DMS79 treated with DMSO at 0.1 percent for 48 hours (cell line): ENCODE measurements at regions not wholly inside any gene's neighbourhood (a gene's known extent, or its start where the extent isn't known, plus 50 kb on each side); places are given as distances from the start of the nearest gene placed in this dataset.
"Not testable (repeated sequence)": the region's sequence is repeated elsewhere in the genome, so short reads cannot be mapped to it uniquely, and the experiment has no call there.

ENCODE experiments used
- DNase-seq: peaks from one replicate; lab custom pipeline; 2025; lab: John Stamatoyannopoulos, UW

- DNase-seq, result no peak
Measured at GRCh38 chr10:23755556-23755955, 316.7 kb downstream of the OTUD1 start.

DNA sequence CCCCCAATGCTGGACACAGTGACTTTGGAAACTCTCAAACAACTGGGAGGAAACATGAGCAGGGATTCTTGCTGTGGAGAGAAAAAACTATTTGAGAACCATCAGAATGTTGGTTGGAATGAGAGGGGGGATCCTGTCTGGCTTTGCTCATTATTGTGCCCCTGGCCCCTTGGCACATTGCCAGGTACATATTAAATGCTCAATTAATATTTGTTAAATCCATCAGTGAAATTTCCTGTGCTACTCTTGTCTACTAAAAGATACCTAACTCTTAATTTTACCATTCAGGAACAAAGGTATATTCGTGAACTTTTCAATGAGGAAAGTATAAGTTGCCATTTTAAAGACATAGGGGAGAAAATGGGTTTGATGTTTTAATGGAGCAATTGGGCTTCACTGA, 329.4 kb downstream of the OTUD1 start:
- DNase-seq, result no peak

DNA sequence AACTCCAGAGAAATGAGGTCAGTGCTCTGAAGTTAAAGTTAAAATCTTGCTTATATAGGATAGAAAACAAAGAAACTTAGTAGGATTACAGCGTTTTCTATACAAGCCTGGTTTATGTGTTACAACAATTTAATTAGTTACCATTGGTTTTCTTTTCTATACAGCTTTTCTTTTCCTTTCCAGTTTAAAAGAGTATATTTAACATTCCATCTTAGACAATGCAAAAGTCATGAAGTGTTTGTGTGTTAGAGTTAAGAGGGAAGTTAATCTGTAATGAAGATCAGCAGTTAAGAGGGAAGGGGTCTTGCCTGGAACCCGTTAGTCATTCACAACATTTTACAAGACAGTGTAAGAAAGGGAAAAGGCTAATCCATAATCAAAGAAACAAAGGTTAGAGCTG, 338.3 kb downstream of the OTUD1 start:
- no peak for DNase-seq

DNA sequence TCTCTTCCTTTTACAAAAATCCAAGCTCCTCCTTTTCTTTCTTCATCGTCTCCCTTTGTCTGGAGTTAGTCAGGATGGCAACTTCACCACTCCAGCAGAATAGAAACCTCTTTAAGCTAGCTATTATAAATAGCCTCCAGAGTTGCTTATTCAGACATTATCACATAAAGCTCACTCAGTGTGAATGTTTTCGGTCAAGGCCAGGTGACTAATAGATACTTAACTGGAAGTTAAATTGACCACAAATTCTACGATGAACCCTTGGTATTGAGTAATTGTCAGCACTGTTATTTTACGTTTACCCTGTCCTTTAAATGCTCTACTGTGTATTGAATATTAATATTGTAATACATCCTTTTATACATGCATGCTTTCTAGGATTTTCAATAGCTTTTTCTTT, 340.4 kb downstream of the OTUD1 start:
- no peak for DNase-seq

DNA sequence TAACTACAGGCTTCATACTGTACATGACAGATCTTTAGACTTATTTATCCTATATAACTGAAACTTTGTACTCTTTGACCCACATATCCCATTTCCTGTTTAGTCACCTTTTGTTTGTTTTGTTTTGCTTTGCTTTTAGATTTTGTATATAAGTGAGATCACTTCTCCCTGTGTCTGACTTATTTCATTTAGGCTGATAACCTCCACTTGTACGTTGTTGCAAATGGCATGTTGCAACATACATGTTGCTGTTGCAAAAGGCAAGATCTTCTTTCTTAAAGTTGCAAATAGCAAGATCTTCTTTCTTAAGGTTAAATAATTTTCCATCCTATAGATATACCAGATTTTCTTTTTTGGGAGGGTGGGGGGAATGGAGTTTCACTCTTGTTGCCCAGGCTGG, 341.5 kb downstream of the OTUD1 start:
- no peak for DNase-seq

GRCh38 chr10:23786594-23786993, 347.7 kb downstream of the OTUD1 start:
- DNase-seq, result no peak

DNA sequence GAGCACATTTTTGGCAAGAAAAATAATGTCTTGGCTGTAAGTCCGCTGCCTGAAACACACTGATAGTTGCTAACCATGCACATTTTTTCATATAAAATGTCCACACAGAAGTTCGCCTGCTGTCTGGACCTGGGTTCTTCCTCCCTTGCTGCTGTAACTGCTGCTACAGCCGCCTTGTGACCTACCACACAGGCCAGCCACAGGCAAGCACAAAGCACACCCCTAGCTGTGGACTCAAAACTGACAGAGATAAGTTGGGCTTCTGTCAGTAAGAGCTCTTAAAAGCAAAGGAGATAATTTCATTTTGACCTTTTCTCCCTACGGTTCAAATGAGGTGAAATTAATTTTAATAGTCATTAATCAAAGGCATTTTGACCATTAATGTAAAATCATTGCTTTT, 354.7 kb downstream of the OTUD1 start:
- DNase-seq, result no peak

DNA sequence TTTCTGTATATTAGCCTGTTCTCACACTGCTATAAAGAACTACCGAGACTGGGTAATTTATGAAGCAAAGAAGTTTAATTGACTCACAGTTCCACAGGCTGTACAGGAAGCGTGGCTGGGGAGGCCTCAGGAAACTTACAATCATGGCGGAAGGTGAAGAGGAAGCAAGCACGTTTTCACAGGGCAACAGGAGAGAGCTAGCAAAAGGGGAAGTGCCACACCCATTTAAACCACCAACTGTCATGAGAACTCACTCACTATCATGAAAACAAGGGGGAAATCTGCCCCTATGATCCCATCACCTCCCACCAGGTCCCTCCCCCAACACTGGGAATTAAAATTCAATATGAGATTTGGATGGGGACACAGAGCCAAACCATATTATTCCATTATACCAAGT, 358.6 kb downstream of the OTUD1 start:
- not testable (repeated sequence) for DNase-seq

GRCh38 chr10:23804125-23804524, 365.2 kb downstream of the OTUD1 start:
- no peak for DNase-seq

DNA sequence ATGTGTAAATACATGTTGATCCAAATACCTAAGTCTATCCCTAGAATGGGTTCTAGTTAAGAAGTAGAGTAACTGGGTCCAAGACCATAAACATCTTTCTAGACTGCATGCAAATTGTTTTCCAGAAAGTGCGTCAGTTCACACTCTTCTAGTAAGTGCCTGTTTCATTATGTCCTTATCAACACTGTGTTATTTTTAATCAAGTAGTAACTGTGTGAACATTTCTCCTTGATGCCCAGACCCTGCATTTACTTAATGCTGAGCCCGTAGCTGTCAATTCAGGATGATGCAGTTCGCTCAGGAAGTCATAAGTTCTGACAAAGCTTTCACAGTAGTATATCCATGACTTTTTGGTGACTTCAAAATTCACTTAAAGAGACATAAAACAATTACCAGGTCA, 374.8 kb downstream of the OTUD1 start:
- no peak for DNase-seq

GRCh38 chr10:23818484-23818883, 379.6 kb downstream of the OTUD1 start:
- no peak for DNase-seq

DNA sequence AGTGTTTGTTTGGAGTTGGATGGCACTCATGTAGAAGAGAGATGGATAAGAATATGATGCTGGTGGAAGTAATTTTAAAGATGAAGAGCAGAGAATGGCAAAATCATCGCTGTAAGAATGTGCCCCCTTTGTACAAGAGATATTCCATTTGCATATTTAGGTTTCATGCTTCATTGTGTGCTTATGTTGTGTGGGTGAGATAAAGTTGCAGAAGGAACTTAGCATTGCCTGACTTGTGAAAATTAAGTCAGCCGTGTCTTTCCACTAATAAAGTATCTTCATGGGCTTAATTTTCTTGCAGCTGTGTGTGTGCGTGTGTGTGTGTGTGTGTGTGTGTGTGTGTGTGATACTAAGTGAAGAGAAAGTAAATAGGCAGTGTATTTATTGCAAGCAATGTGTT, 381.9 kb downstream of the OTUD1 start:
- no peak for DNase-seq

DNA sequence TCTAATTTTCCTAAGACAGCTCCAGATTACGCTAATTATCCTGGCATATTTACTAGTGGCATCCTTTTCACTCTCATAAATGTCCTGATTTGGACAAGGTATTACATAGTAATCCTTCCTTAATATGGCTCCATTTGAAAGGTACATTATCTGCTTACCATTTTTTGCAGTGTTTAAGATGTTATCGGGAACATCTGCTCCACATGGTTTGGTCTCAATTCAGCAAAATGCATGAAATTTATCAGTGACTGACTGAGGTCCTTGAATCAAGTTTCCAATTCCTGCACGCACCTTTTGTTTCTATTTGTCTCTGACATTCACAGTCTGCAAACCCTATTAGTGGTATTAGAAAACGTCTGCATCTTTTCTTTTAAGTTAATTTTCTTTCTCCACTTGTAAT, 384.1 kb upstream of the KIAA1217 start:
- DNase-seq, result no peak

DNA sequence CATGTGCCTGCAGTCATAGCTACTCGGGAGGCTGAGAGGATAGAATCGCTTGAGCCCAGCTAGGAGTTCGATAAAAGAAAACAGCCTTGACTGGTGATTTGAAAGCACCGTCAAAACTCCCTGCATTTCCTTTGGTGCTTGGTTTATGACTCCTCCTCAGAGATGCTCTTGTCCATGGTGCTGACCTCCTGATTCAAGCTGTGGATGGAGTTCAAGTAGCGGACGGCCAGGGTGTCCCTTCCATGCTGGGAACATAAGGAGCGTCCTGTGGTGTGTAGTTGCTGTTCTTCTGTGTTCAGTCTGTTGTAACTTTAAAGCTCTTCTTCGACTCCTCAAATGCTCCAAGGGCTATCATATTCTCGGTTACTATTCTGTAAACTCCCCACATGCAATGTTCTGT, 382.5 kb upstream of the KIAA1217 start:
- no peak for DNase-seq

DNA sequence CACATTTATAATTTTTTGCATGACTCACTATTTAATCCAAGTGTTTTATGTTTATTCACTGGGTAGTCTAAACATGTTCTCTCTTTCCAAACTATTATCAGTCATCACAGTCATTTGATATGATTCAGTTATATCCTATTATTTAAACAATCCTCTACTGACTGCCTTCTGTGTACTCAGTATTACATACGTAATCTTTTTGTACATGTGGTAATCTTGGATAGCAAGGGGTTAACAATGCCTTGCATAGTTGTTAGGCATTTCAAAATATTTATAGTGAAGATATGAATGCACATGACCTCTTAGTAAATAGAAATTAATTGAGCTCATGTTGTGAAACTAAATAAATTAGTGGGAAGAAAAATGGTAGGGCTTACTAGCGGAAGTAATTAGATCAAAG, 379.4 kb upstream of the KIAA1217 start:
- DNase-seq, result no peak

DNA sequence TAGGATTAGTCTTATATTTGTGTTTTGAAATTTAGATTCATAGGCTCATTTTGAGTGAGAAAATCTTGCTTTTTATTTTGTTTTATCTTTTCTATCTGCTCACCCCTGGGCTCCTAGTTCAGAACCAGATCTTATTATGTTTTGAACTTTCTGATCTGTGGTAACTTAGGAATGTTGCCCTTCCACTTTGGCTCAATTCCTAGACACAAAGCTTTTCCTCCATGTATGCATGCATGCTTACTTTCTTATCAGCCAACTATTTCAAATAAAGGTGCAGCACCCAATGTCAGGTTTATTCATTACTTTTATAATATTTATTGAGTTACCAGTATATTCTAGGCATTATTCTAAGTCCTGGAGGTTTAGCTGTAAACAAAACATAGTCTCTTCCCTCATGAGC, 374.8 kb upstream of the KIAA1217 start:
- no peak for DNase-seq

DNA sequence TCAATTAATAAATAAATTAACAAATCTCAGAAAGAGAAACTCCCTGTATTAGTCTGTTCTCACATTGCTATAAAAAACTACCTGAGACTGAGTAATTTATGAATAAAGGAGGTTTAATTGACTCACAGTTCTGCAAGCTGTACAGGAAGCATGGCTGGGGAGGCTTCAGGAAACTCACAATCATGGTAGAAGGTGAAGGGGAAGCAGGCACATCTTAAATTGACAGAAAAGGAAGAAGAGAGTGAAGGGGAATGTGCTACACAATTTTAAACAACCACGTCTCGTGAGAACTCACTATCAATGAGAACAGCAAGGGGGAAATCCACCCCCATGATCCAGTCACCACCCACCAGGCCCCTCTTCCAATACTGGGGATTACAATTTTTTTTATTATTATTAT, 358.3 kb upstream of the KIAA1217 start:
- no peak for DNase-seq

DNA sequence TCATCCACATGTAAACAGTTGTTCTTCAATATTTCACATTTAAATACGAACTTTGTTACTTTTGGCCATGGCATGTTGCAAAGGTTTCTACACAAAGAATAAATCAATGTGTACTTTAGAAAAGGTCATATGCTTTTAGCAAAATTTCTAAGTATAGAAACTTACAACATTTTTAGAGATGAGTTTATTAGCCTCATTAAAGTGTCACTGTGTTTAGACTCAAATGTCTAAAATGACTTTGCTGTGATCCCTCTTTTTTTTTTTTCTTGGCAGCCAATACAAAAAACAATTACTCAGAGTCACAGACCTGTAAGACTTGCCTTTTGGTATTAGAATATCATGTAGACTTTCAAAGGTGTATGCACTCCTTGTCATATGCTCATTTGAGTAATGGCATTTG, 349.3 kb upstream of the KIAA1217 start:
- no peak for DNase-seq

DNA sequence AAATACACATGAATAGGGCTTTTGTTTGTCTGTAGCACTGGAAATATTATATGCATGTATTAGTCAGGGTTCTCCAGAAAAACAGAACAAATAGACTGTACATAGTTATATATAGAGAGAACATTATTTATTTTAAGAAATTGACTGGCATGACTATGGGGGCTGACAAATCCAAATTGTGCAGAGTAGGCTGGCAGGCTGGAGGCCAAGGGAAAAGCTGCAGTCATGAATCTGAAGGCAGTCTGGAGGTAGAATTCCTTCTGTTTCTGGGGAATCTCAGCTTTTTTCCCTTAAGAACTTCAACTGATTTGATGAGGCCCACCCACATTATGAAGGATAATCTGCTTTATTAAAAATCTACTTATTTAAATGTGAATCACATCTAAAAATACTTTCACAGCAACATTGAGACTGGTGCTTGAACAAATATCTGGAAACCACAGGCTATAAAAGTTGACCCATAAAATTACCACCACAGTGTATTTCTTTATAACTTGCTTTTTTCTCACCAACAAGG, 344.2 kb upstream of the KIAA1217 start:
- DNase-seq, result no peak

- not testable (repeated sequence) for DNase-seq
Measured at GRCh38 chr10:23866985-23867384, 342.0 kb upstream of the KIAA1217 start.

- DNase-seq, result no peak
Measured at GRCh38 chr10:23868121-23868520, 340.8 kb upstream of the KIAA1217 start.

DNA sequence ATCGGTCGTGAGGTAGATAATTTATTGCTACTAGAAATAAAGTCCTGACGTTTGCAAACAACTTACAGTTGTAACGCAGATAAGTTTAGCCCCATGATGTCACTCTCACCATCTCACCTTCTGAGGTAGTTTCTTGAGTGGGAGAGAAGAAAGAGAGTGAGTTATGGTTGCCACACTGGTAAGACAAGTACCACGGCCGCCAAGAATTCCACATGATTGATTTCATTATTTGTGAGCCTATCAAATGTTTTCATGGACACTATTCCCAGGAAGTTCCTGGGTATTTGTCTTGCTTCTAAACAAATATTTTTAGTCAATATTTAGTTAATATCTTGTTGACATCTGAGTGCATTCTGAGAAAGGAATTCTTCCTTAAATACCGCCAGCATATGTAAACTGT, 339.4 kb upstream of the KIAA1217 start:
- no peak for DNase-seq

DNA sequence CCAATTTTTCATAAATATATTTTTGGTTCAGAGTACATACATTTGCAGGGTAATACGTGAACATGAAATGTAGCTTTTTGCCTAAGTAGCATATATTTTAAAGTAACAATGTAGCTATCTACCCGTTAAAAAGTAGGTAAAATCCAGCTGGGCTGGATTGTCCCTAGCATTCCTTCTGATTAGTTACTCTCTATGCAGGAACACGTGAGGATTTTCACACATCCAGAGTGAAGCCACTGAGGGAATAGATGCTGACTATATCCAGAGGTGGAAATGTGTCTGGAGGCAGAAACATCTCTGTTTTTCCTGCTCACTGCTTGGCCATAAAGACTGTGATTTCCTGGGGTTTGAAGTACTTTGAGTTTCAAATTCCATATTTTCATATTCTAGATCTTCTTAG, 338.9 kb upstream of the KIAA1217 start:
- DNase-seq, result no peak

DNA sequence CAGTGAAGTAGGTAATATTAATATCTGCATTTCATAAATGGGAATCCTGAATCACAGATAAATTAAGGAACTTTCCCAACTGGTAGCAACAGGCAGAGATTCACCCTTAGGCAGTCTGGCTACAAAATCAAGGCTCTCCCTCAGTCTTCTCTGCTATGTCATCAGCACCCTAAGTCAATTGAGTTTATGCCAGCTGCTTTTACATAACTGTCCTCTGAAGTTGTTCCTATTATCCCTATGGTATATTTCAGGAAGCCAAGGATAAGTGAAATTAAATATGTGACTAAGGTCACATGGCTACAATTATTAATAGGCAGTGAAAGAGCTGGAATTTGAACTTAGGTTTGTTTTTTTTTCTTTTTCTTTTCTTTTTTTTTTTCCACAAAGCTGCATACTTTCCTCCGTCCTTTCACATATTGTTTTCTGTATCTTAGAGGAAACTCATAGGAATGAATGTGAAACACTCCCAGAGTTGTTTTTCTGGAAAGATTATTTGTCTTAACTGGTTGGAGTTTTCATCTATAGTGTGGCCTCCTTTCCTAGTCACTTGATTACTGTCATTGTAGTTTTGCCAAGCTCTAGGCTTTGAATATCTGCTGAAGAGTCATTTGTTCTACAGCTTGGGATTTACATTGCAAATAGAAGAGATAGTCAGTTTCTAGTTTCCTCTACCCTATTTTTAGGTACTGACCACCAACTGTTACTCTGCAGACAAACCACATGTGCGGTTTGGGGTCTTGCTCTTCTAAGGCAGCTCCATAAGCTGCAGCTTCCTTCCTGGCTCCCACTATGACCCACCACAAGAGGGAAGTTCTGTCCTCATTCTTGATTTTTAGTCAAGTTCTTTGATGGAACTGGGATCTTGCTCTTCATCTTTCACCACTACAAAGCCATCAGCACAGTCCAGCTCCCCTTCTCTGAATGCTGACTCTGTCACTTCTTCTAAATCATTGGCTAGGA, 338.0 kb upstream of the KIAA1217 start:
- no peak for DNase-seq
